Endothelial cell of hepatic sinusoid (primary cell): ENCODE measurements at regions not wholly inside any gene's neighbourhood (a gene's known extent, or its start where the extent isn't known, plus 50 kb on each side); places are given as distances from the start of the nearest gene placed in this dataset.

Experiments used
- in situ Hi-C: cut with HindIII; loops from 2 replicates; pipeline ENCODE4 v1.10.0; 2017; ENCODE audit warnings: low sequenced_read_pairs

DNA sequence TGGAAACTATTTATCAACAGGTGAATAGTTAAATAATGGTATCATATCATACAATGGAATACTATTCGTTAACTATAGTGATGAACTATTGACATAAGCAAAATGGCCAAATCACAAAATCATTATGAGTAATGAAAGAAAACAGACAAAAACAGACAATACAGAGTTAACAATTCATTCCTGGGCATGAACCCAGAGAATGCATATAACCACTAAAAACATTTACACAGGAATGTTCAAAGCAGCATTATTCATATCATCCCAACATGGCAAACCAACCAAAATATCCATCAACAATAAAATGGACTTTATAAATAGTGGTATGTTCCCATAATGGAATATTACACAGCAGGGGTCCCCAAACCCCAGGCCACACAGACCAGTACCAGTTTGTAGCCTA is 131.2 kb upstream of the CYP1B1 start:
- in situ Hi-C loops = no loop called here

DNA sequence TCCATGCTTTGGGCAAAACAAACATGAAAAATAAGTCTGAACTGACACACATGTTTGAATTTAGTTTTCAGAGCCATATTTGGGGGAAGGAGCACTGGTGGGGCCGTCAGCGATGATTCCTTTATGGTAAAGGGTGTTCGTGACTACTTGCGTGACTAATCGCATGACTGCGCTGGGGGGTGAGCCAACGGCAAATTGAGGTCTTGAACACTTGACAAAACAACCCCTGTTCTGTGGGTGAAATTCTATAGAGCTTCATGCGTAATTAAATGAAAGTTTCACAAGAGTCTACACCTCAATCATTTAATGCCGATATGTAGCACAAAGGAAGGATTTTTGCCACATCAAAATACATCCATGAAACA is 127.5 kb upstream of the CYP1B1 start:
- in situ Hi-C loops = no loop called here

DNA sequence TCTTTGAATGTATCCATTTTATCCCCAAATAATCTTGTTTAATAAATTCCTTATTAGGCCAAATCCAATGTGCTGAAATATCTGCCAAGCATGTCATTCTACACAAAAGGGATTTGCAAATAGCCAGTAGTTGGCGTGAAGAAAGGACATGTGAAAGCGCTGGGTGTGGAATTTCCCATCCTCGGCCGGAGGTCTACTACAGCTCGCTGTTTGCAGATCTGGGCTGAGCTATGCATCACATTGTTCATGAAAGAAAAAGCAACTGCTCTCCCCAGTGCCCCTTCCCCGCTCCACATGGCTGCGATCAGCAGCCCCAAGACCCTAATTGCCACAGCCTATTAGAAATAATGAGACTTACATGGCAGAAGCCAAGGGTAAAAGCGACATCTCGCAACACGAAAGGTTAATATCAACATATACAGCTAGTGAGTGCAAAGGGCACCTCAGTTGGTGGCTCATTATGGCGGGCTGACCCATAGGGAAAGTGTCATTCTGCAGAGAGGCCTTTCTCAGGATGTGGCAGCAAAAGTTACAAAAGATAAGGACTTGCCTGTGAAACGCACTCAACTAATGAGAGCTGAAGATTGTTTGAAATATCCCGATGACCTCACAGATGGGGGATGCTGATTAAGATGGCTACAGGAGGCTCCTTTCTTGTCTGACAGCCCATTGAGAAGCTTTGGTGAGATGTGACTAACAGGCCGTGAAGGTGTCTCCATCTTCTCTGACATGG is 126.9 kb upstream of the CYP1B1 start:
- in situ Hi-C loops = no loop called here

DNA sequence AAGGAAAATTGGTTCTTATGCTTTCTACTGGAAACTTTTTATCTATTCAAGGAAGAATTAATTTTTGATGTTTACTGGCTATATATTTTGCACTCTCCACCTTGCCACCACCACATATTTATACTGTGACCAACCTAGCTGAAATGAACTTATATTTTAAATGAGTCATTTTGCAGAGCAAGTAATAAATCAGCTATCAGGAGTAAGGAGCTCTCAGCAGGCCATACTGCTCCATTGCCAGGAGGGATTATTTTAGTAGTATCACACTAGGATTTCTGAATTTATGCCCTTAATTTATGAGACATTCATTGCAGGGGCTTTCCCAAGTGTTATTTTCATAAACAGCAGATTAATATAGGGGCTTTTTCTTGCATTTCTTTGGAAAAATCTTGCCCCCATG is 125.8 kb upstream of the CYP1B1 start:
- in situ Hi-C loops = no loop called here

DNA sequence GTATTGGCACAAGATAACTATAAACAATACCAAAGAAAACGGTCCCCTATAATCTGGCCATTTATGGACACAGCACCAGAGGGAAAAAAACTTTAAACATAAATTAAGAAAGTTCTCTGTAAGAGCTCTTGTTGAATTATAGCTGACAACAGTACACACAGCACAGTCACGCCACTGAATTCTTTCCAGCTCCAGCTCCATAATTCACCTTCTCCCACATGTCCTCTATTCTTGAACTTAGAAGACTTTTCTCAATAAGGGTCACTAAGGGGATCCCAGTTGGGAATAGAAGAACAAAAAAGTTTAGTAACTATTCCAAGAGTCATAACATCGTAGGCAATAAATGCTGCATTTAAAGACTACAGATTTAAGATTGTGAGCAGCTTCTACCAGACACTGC is 124.6 kb upstream of the CYP1B1 start:
- in situ Hi-C loops = no loop called here

DNA sequence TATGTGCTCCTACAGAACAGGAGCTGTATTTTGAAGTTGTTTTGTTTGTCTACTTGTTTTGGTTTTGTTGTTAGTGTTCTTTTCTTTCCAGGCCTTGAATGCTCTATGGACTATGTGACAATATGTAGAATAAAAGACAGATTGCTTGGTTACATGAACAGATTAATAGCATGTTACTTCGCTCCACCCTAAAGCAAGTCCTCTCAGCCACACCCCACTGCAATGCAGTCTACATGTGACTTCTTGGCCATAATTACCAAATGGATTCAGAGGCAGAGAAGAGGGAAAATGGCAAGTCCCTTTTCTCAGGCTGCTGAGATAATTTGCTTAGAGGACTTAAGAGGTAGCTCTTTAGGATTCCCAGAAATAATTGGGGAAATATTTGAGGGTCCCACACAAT is 123.2 kb upstream of the CYP1B1 start:
- in situ Hi-C loops = loop anchor here (5.0 kb wide), 1 partner anchor 63 kb away; no protein-coding TSS in a partner anchor

DNA sequence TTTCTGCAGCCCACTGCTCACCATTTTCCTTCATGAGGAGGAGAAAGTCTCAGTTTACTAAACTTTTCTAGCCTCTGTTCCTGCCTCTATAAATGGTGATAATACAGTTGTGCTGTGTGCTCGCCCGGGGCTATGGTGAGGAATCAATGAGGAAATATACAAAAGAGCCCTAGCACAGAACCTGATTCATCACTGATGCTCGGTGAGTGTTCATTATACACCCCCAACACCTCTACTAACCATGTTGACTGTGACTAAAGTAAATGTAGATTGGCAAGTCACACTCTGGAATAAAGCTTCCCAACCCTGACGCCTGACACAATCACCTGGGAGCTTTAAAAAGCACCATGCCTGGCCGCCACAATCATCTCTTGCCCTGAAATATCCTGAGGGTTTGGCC is 118.8 kb upstream of the CYP1B1 start:
- in situ Hi-C loops = loop anchor here (5.0 kb wide), 2 partner anchors 37 to 68 kb away; no protein-coding TSS in a partner anchor

DNA sequence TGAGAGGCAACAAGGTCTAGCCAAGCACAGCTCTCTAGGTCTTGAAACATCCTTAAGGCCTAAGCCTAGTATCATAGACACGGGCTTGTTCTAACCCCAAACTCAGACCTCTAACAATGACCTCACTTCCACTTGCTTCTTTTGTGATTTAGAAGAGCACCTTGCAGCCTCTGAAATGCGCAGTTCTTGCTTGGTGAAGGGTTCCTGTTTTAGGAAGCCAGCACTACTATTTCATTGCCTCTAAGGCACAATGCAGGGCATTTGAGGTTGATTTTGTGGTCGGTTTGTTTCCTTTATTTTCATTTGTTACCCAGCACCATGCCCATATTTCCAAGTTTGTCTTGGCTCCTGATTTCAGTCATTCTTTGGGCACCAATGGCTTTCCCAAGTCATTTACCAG is 117.0 kb upstream of the CYP1B1 start:
- in situ Hi-C loops = loop anchor here (5.0 kb wide), 1 partner anchor 36 kb away; no protein-coding TSS in a partner anchor

DNA sequence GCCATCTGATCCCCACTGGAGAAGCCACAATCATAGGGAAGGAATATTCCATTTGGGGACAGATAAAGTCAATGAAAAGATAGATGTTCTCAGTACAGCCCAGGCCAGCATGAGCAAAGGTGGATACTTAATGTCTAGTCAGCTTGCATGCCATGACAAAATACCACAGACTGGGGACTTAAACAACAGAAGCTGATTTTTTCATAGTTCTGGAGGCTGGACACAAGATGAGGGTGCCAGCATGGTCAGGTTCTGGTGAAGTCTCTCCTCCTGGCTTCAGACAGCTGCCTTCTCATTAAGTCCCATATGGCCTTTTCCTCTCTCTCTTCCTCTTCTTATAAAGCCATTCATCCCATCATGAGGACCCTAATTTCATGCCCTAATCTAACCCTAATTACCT is 116.1 kb upstream of the CYP1B1 start:
- in situ Hi-C loops = loop anchor here (5.0 kb wide), 1 partner anchor 35 kb away; no protein-coding TSS in a partner anchor

DNA sequence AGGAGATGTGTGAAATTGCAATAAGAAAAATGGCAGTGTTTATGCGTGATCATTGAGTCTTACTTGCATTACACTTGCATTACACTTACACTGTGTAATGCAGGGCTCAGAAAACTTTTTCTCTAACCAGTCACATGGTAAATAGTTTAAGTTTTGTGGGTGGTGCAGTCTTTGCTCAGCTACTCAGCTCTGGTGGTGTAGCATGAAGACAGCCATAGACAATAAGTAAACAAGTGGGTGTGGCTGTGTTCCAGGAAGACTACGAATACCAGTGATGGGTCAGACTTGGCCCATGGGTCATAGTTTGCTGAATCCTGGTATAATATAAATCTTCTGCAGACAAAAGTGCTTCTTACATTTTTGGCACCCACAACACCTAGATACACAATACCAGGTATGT is 115.6 kb upstream of the CYP1B1 start:
- in situ Hi-C loops = loop anchor here (5.0 kb wide), 1 partner anchor 34 kb away; no protein-coding TSS in a partner anchor

DNA sequence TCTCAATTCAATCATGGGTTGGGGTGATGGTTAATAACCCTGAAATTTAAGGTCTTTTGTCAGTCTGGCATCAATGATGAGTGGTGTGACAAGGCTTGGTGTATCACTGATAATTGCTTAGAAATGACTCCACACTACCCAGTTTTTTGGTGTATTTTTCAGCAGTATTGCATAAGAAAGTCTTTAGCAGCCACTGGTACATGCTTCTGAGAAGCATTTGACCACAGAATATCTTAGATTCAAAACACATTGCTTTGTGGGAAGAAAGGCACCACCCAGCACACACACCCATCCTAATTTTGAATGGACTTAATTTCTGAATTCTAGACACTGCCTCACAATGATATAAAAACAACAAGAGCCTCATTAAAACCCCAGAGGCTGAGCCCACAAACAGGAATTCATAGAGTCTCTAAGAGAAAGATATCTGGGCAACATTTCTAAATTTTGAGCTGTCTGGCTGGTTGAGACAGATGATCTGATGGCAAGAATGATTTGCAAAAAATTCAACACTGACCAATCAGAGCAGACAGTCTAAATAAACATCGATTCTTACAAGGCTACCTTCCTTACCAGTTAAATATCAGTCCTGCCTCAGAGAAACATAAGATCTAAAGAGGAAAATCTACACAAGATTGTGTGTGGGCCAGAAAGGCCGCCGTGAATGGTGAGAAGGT is 114.7 kb upstream of the CYP1B1 start:
- in situ Hi-C loops = loop anchor here (5.0 kb wide), 1 partner anchor 33 kb away; no protein-coding TSS in a partner anchor

DNA sequence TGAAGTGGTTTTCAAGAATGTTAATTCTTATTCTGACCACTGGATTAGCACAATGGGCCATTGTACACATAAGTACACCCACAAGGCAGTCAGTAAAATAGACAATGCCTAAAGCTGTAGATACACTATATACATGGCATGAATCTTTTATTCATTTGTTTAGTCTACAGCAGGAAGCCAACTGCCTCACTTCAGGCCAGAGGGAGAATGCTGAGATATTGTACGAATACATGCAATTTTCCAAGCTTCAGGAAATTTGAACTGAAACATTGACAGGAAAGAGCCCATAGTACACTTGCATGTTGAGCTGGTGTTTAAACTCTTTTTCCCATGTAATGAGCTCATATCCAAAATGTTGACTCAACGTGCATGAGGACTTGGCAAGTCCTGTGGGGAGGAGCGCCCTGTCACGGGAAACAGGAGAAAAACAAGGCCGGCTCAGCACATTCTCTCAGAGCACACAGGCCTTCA is 111.6 kb upstream of the CYP1B1 start:
- in situ Hi-C loops = no loop called here

DNA sequence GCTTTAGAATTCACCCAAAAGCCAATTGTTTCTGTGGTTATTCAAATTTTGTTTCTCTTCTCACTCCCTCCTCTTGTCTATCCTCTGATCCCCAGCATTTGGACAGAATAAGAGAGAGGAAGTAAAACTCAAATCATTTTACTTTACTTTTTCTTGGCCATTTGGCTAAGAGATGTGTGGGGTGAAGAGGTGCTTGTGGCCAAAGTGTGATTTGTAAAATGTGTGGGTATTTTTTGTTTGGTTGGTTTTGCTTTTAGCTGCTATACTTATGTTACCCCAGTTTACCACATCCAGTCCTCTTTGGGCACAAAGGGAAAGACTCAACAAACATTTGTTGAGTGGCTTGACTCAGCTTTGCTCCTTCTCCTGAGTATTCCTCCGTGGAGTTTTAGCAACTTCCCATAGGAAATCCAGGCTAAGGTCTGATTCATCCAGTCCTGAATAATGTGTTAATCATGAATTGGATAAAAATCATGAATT is 109.1 kb upstream of the CYP1B1 start:
- in situ Hi-C loops = no loop called here

DNA sequence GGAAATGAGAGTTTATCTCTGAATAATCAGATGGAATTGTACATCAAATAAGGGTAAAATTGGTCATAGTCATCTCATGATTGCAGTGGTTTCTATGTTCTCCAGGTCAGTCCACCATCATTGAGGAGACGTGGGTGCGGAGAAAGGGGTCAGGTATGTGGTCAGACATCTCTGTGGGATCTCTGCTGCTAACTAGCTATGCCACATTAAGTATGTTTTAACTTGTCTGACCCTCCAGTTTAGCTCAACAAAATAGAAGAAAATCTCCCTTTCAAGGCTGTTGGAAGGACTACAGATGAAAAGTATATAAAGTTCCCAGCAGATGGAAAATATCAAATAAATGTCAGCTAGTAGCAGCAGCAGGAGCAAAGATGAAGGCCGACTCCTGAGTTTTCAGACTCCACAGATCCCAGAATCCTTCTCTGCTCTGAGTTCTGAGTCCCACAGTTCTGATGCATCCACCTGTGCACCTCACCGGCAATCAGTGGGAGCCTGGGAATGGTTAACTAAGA is 106.6 kb upstream of the CYP1B1 start:
- in situ Hi-C loops = loop anchor here (5.0 kb wide), 1 partner anchor 260 kb away; no protein-coding TSS in a partner anchor

DNA sequence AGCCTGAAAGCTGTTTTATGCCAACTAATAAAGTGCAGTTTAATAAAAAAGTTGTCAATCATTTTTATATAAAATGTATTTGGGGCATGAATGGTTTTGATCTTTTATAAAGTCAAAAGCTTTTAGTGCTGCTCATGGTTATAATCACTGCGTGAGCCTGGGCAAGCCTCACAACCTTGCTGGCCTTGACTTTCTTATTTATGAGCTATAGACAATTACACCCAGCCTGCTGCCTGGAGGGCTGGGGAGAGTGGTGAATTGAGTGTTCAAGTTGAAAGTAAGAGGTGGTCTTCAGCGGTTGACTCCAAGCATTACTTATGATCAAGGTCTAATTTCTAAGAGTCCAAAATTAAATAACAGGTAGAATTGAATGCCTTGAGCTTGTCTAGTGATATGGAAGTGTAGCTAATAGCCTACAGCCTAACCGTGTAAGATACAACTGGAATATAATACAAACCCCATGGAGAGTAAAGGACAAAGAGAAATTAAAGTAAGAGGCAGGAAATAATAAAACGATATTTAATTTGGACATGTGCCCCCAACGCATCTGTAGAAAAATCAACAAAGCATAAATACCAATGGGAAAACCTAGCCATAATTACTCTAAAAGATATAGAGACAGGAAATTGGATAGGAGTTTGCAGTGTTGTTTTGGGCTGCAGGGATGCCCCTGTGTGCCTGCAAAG is 106.0 kb upstream of the CYP1B1 start:
- in situ Hi-C loops = loop anchor here (5.0 kb wide), 1 partner anchor 260 kb away; no protein-coding TSS in a partner anchor

DNA sequence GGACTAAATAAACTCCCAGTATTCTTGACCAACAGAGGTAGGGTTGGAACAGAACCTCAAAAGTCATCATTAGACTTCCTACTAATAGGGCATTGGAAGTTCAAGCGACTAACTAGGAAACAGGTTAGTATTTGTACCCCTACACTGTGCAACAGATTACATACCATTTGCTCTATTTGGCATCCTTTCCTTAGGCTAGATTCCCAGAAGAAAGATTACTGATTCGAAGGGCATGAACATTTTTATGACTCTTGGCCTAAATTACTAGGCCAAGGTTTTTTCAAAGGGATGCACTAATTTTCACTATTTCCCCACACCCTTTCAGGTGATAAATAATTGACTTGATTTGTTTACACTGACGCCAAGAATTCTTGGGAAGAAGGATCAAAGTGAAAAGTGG is 104.8 kb upstream of the CYP1B1 start:
- in situ Hi-C loops = loop anchor here (5.0 kb wide), 1 partner anchor 258 kb away; no protein-coding TSS in a partner anchor

DNA sequence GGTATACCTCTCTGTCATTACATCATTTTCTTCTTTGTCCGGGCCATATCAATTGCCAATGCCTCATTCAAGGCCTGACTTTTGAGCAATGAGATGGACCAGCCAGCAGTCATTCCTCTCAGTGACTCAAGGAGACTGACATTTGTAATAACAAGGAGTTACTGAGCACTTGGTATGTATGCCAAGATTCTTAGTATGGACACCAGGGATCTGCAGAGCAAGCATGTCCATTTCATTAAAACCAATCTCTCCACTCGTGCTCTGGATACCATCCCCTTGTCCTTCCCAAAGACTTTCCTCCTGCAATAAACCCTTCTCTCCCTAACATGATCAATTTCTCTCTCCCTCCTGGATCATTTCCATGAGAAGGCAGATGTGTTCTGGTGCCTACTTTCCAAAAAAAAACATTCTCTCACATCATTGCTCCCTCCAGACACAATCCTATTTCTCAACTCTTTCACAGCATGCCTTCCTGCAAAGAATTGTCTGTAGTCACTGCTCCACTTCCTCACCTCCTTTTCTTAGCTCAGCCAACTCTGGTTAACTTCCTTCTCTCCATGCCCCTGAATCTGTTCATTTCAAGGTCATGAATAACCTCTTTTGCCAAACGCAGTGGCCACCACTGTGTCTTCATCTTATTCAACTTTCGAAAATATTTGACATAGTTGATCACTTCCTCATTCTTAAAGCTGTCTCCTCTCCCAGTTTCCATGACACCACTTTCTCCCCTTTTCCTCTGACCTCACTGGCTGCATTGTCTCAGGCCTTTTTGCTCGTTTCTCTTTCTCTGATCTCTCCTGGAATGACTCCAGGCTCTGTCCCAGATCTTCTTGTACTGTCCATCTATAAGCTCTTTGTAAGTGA is 102.8 kb upstream of the CYP1B1 start:
- in situ Hi-C loops = no loop called here

DNA sequence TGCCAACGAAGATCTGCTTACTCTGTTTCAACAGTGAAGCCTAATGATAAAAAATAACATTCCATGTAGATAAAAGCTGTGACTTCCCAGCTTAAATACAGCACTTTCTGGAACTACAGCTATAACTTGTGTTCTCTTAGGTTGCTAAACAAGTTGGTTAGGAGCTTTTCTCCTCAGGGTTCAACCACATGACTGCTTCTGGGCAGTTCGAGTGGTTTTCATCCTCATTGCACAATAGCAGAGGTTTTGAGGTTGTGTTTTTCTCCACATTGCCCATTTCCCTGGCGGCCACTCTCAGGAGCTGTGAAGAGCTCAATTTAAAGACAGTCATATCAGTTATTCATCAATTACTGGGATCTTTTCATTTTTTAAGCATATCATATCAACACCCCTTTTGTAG is 102.2 kb upstream of the CYP1B1 start:
- in situ Hi-C loops = no loop called here

DNA sequence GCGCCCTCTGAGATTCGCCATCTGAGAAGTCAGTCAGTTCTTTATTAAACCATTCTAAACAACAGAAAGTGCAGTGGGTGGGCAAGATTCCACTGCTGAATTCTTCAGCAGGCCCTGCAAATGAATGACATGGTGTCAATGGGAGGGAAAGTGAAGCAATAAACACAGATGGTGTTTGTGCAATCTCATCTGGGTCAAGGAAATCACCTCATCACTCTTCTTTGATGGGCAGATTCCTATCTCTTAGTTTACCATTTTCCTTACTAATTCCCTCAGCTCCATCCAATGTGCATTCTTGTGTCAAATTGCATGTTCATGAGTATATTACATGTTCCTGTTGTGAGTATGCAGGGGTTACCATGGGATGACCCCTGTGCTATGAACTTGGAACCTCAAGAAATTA is 100.7 kb upstream of the CYP1B1 start:
- in situ Hi-C loops = no loop called here
